Right atrium auricular region (tissue), 2 donors: ENCODE measurements at regions not wholly inside any gene's neighbourhood (a gene's known extent, or its start where the extent isn't known, plus 50 kb on each side); places are given as distances from the start of the nearest gene placed in this dataset.

Experiments used
- DNase-seq: peaks from one replicate; pipeline ENCODE4 v3.0.0-alpha.2; 2019; ENCODE audit warnings: low spot score
- H3K27ac ChIP-seq, 2 donors: fragments of 200-600 bp; sonication (generic); 1 replicate in 1 of 2; 2 replicates in 1 of 2; pipeline ENCODE4 v1.5.1; 2016 to 2019
- H3K27me3 ChIP-seq, 2 donors: fragments of 200-600 bp; sonication (generic); one replicate each; pipeline versions ENCODE4 v1.5.1 to v1.6.0; 2017 to 2019
- H3K36me3 ChIP-seq: fragments of 200-600 bp; sonication (generic); one replicate; pipeline ENCODE4 v1.5.1; 2016
- H3K4me1 ChIP-seq, 2 donors: fragments of 200-600 bp; sonication (generic); one replicate each; pipeline versions ENCODE4 v1.5.1 to v1.6.0; 2017 to 2019
- H3K4me3 ChIP-seq, 2 donors: fragments of 200-600 bp; sonication (generic); 1 replicate in 1 of 2; 2 replicates in 1 of 2; pipeline ENCODE4 v1.5.1; 2017 to 2019; ENCODE audit warnings: mild to moderate bottlenecking in 1 of 2, moderate library complexity in 1 of 2
- H3K9me3 ChIP-seq, 2 donors: fragments of 200-600 bp; sonication (generic); one replicate each; pipeline ENCODE4 v1.5.1; 2019
- CTCF ChIP-seq, 2 donors: fragments of 200-600 bp; sonication (generic); IDR thresholded peaks; one replicate each; pipeline ENCODE4 v1.5.1; 2019; ENCODE audit warnings: antibody characterized with exemption in 2 of 2

GRCh38 chr11:26901162-26901561, 92.8 kb upstream of the FIBIN start:
- no peaks in the 10 kb centered on the region for H3K4me1 ChIP-seq
- DNase-seq = no peak
- no peak overlapping the region for H3K27ac ChIP-seq
- no peak overlapping the region for H3K4me3 ChIP-seq
- H3K27me3 ChIP-seq = no peaks in the 10 kb centered on the region
- no peaks in the 10 kb centered on the region for H3K36me3 ChIP-seq
- no peaks in the 10 kb centered on the region for H3K9me3 ChIP-seq
- TF ChIP-seq CTCF (IDR thresholded peaks at IDR 0.05) = no peak

- Histone ChIP-seq H3K4me1 (no peaks in the 10 kb centered on the region), H3K27me3 (no peaks in the 10 kb centered on the region), H3K27ac (no peak overlapping the region), H3K36me3 (no peaks in the 10 kb centered on the region), H3K9me3 (no peaks in the 10 kb centered on the region), H3K4me3 (no peak overlapping the region)
- TF ChIP-seq CTCF (IDR thresholded peaks at IDR 0.05) = no peak
- no peak for DNase-seq
Observed at GRCh38 chr11:26904132-26904531, 89.8 kb upstream of the FIBIN start.

GRCh38 chr11:26904801-26905200, 89.1 kb upstream of the FIBIN start:
- no peaks in the 10 kb centered on the region for H3K9me3 ChIP-seq
- no peaks in the 10 kb centered on the region for H3K36me3 ChIP-seq
- H3K4me3 ChIP-seq = no peak overlapping the region
- H3K27me3 ChIP-seq = no peaks in the 10 kb centered on the region
- no peak for TF ChIP-seq CTCF (IDR thresholded peaks at IDR 0.05)
- H3K4me1 ChIP-seq = no peaks in the 10 kb centered on the region
- no peak overlapping the region for H3K27ac ChIP-seq
- DNase-seq = no peak

GRCh38 chr11:26905368-26905767, 88.5 kb upstream of the FIBIN start:
- TF ChIP-seq CTCF (IDR thresholded peaks at IDR 0.05) = no peak
- Histone ChIP-seq H3K27me3 (no peaks in the 10 kb centered on the region), H3K4me3 (no peak overlapping the region), H3K36me3 (no peaks in the 10 kb centered on the region), H3K4me1 (no peaks in the 10 kb centered on the region), H3K9me3 (no peaks in the 10 kb centered on the region), H3K27ac (no peak overlapping the region)
- DNase-seq = no peak

- DNase-seq = no peak
- Histone ChIP-seq H3K4me3 (no peak overlapping the region), H3K27ac (no peak overlapping the region), H3K4me1 (no peaks in the 10 kb centered on the region), H3K27me3 (no peaks in the 10 kb centered on the region), H3K36me3 (no peaks in the 10 kb centered on the region), H3K9me3 (no peaks in the 10 kb centered on the region)
- no peak for TF ChIP-seq CTCF (IDR thresholded peaks at IDR 0.05)
Observed at GRCh38 chr11:26909515-26909914, 84.4 kb upstream of the FIBIN start.

GRCh38 chr11:26909991-26910591, 83.8 kb upstream of the FIBIN start:
- H3K9me3 ChIP-seq = no peaks in the 10 kb centered on the region
- no peak overlapping the region for H3K27ac ChIP-seq
- no peaks in the 10 kb centered on the region for H3K36me3 ChIP-seq
- TF ChIP-seq CTCF (IDR thresholded peaks at IDR 0.05) = no peak
- H3K4me1 ChIP-seq = no peaks in the 10 kb centered on the region
- H3K4me3 ChIP-seq = no peak overlapping the region
- DNase-seq = no peak
- H3K27me3 ChIP-seq = no peaks in the 10 kb centered on the region
